Panc1 (cell line): ENCODE measurements at regions not wholly inside any gene's neighbourhood (a gene's known extent, or its start where the extent isn't known, plus 50 kb on each side); places are given as distances from the start of the nearest gene placed in this dataset.

Source experiments
- ATAC-seq: fragments of 200-7000 bp; cut with Tn5 transposase; 2 replicates; pipeline ENCODE4 v1.9.1; 2020; ENCODE audit warnings: mild to moderate bottlenecking, moderate library complexity
- BruUV-seq: library from RNA; stranded (reverse); fragments of 400-500 nt; replicated peaks from 2 replicates; lab custom pipeline; 2021; lab: Mats Ljungman, UMichigan
- CTCF ChIA-PET: fragments of 300-600 bp; sonication (Branson Sonifier 250); formaldehyde crosslinking; loops from one replicate; lab custom pipeline; 2022; ENCODE audit warnings: antibody characterized with exemption; lab: Charles Lee
- POLR2A ChIA-PET: fragments of 300-600 bp; sonication (Branson Sonifier 250); formaldehyde crosslinking; loops from one replicate; lab custom pipeline; 2022; ENCODE audit warnings: antibody characterized with exemption; lab: Charles Lee
- DNase-seq: peaks from one replicate; pipeline ENCODE4 v3.0.0-alpha.2; 2010; ENCODE audit warnings: low read depth, low spot score
- H3K27ac ChIP-seq: 2 replicates; pipeline ENCODE4 v1.5.1; 2011; ENCODE audit warnings: mild to moderate bottlenecking, low read length, inconsistent platforms
- H3K27me3 ChIP-seq: fragments of 200-500 bp; sonication (Bioruptor generic); 2 replicates; pipeline ENCODE4 v1.6.0; 2014; ENCODE audit warnings: low read length, inconsistent platforms; ENCODE audit not compliant: control insufficient read depth, insufficient read depth
- H3K36me3 ChIP-seq: fragments of 200-500 bp; sonication (Bioruptor generic); 2 replicates; pipeline ENCODE4 v1.5.1; 2014; ENCODE audit warnings: inconsistent platforms, mild to moderate bottlenecking, low read length, moderate library complexity; ENCODE audit not compliant: control insufficient read depth, insufficient read depth
- H3K4me1 ChIP-seq: 2 replicates; pipeline ENCODE4 v1.5.1; 2011; ENCODE audit warnings: inconsistent platforms, mild to moderate bottlenecking, low read length, moderate library complexity; ENCODE audit not compliant: control insufficient read depth, insufficient read depth
- H3K4me3 ChIP-seq, 2 experiments: 2 replicates each; pipeline ENCODE4 v1.5.1; 2011 to 2012; ENCODE audit warnings: low read depth in 2 of 2, low read length in 2 of 2, mild to moderate bottlenecking in 2 of 2, inconsistent platforms in 1 of 2, moderate library complexity in 1 of 2
- H3K9me3 ChIP-seq: fragments of 200-500 bp; sonication (Bioruptor generic); 2 replicates; pipeline ENCODE4 v1.5.1; 2014; ENCODE audit warnings: low read depth, mild to moderate bottlenecking, inconsistent platforms, low read length, moderate library complexity; ENCODE audit not compliant: control insufficient read depth, insufficient read depth
- POLR2AphosphoS5 ChIP-seq: IDR thresholded peaks from 2 replicates; pipeline ENCODE4 v1.6.1; 2012; ENCODE audit warnings: mild to moderate bottlenecking, low read depth, low read length, moderate library complexity
- SIN3A ChIP-seq: IDR thresholded peaks from 2 replicates; pipeline ENCODE4 v1.6.1; 2012; ENCODE audit warnings: low read depth, mild to moderate bottlenecking, low read length, moderate library complexity, borderline replicate concordance; ENCODE audit not compliant: insufficient read depth
- TCF7L2 ChIP-seq: IDR thresholded peaks from 2 replicates; pipeline ENCODE4 v1.6.1; 2011; ENCODE audit warnings: mild to moderate bottlenecking, low read depth, low read length, inconsistent platforms
- in situ Hi-C: cut with HindIII; loops from 2 replicates; pipeline ENCODE4 v1.10.0; 2016; ENCODE audit warnings: low sequenced_read_pairs, low pct_unique_long_range_greater_than_20kb
- intact Hi-C: fragments of 100-400 bp; cut with micrococcal nuclease; formaldehyde crosslinking; loops from one replicate; pipeline ENCODE4 v1.10.0; 2022; ENCODE audit not compliant: unreplicated experiment
- TF ChIP-seq, protein P1 (sequence below), 2 experiments: IDR thresholded peaks; 2 replicates each; pipeline ENCODE4 v1.6.1; 2011 to 2012; ENCODE audit warnings: low read depth in 2 of 2, control low read depth in 1 of 2, low read length in 1 of 2, mild to moderate bottlenecking in 1 of 2, moderate library complexity in 1 of 2; ENCODE audit not compliant: insufficient read depth in 1 of 2
- TF ChIP-seq, protein P2 (sequence below): fragments of 450-650 bp; IDR thresholded peaks from 2 replicates; pipeline ENCODE4 v1.5.1; 2017; ENCODE audit warnings: mild to moderate bottlenecking

- ATAC-seq: no peak
- BruUV-seq: no TSS peak
- Histone ChIP-seq H3K27me3 (no peaks in the 10 kb centered on the region), H3K27ac (no peak overlapping the region), H3K4me1 (no peaks in the 10 kb centered on the region), H3K4me3 (no peak overlapping the region), H3K36me3 (no peaks in the 10 kb centered on the region), H3K9me3 (no peaks in the 10 kb centered on the region)
- in situ Hi-C loops: no loop called here
- POLR2A ChIA-PET: no interaction called here
- TF ChIP-seq SIN3A (no peak), TCF7L2 (no peak), POLR2AphosphoS5 (no peak)
- TF ChIP-seq, protein P1, sequence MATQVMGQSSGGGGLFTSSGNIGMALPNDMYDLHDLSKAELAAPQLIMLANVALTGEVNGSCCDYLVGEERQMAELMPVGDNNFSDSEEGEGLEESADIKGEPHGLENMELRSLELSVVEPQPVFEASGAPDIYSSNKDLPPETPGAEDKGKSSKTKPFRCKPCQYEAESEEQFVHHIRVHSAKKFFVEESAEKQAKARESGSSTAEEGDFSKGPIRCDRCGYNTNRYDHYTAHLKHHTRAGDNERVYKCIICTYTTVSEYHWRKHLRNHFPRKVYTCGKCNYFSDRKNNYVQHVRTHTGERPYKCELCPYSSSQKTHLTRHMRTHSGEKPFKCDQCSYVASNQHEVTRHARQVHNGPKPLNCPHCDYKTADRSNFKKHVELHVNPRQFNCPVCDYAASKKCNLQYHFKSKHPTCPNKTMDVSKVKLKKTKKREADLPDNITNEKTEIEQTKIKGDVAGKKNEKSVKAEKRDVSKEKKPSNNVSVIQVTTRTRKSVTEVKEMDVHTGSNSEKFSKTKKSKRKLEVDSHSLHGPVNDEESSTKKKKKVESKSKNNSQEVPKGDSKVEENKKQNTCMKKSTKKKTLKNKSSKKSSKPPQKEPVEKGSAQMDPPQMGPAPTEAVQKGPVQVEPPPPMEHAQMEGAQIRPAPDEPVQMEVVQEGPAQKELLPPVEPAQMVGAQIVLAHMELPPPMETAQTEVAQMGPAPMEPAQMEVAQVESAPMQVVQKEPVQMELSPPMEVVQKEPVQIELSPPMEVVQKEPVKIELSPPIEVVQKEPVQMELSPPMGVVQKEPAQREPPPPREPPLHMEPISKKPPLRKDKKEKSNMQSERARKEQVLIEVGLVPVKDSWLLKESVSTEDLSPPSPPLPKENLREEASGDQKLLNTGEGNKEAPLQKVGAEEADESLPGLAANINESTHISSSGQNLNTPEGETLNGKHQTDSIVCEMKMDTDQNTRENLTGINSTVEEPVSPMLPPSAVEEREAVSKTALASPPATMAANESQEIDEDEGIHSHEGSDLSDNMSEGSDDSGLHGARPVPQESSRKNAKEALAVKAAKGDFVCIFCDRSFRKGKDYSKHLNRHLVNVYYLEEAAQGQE (IDR thresholded peaks at IDR 0.05; ENCODE audit: insufficient read depth in 1 of 2, low read depth in 2 of 2, low read length in 1 of 2): no peak
- TF ChIP-seq, protein P2, sequence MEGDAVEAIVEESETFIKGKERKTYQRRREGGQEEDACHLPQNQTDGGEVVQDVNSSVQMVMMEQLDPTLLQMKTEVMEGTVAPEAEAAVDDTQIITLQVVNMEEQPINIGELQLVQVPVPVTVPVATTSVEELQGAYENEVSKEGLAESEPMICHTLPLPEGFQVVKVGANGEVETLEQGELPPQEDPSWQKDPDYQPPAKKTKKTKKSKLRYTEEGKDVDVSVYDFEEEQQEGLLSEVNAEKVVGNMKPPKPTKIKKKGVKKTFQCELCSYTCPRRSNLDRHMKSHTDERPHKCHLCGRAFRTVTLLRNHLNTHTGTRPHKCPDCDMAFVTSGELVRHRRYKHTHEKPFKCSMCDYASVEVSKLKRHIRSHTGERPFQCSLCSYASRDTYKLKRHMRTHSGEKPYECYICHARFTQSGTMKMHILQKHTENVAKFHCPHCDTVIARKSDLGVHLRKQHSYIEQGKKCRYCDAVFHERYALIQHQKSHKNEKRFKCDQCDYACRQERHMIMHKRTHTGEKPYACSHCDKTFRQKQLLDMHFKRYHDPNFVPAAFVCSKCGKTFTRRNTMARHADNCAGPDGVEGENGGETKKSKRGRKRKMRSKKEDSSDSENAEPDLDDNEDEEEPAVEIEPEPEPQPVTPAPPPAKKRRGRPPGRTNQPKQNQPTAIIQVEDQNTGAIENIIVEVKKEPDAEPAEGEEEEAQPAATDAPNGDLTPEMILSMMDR: no peak
- no peak for DNase-seq
- intact Hi-C loops: no loop called here
- CTCF ChIA-PET: no interaction called here
Measured at GRCh38 chr5:166014256-166014655, 2277.2 kb upstream of the WWC1 start.

- intact Hi-C loops: no loop called here
- Histone ChIP-seq H3K9me3 (no peaks in the 10 kb centered on the region), H3K36me3 (no peaks in the 10 kb centered on the region), H3K4me3 (no peak overlapping the region), H3K27me3 (no peaks in the 10 kb centered on the region), H3K27ac (no peak overlapping the region), H3K4me1 (no peaks in the 10 kb centered on the region)
- in situ Hi-C loops: no loop called here
- TF ChIP-seq, protein P2: no peak
- TF ChIP-seq, protein P1 (IDR thresholded peaks at IDR 0.05; ENCODE audit: insufficient read depth in 1 of 2, low read depth in 2 of 2, low read length in 1 of 2): no peak
- no peak for TF ChIP-seq SIN3A
- TF ChIP-seq POLR2AphosphoS5: no peak
- no peak for TF ChIP-seq TCF7L2
- ChIA-PET POLR2A (no interaction called here), CTCF (no interaction called here)
- ATAC-seq (no peak), DNase-seq (no peak)
- no TSS peak for BruUV-seq
Measured at GRCh38 chr5:166018716-166019115, 2272.7 kb upstream of the WWC1 start.
